NCI-H69 (cell line): ENCODE measurements at regions not wholly inside any gene's neighbourhood (a gene's known extent, or its start where the extent isn't known, plus 50 kb on each side); places are given as distances from the start of the nearest gene placed in this dataset.

Experiments
- DNase-seq: peaks from one replicate; lab custom pipeline; 2025; lab: John Stamatoyannopoulos, UW

DNA sequence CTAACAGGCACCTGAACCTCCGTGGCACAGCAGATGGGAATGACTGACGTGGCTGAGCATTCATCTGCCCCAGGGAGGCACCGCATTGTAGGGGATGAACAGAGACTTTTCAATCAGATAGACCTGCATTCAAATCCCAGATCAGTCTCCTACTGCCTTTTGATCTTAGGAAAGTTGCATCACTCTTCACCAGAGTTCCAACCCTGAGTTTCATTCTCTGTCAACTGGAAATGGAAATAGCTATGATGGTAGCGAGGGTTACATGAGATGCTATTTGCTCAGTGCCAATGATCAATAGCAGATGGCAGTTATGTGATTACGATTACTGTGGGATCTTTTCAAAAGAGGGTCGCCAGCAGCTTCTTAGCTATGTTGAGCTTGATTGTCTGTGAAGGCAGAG, 189.3 kb upstream of the RFC3 start:
- no peak for DNase-seq

DNA sequence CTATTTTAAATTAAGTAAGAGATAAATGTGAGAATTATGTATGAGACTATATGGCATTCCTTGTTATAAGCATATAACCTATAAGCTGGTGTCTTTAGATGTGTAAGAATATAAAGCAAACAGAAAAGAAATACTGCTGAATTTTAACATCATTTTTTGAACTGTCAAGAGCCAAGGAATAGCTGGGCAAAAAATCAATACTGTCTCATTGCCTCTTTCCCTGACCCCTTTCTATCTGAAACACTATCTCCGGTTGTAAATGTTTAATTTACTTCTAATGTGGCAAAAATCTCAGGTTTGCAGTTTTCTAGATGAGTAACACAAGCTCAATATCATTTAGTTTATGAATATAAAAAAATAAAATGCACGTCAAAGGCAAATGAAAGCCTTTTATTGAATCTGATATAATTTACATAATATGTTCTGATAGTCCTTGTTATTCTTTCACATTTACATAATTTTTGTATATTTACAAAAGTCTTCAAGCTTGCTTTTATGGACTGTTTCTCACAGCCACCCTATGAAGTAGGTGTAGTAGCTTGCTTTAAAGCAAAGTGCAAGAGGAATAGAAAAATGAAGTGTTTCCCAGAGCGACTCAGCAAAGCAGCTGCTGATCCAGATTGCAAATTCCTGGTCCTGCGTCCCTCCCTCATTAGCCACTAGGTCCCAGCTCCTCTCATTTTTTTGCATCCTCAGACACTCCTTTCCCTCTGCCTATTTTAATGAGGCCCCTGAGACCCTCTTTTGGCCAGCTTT, 188.2 kb upstream of the RFC3 start:
- DNase-seq, result no peak

GRCh38 chr13:33633701-33634545, 184.0 kb upstream of the RFC3 start:
- DNase-seq, result no peak

DNA sequence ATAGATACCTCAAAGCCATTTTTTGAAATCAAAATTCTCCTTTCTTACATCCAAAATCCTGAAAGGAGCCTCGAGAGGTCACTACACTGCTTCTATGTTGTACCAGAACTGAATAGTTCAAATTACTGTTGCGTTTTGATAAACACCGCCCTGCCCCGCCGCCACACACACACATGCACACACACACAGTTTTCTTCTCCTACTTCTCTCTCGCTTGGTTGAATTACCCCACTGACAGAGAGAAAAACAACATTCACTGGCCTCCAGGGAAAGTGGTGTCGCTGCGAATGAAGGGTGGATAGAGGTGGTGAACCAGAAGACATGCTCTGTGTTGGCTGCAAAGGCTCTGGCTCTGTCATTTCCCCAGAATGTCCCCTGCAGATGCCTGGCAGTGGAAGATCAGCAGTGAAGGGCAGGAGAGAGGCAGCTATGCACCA, 183.4 kb upstream of the RFC3 start:
- no peak for DNase-seq

DNA sequence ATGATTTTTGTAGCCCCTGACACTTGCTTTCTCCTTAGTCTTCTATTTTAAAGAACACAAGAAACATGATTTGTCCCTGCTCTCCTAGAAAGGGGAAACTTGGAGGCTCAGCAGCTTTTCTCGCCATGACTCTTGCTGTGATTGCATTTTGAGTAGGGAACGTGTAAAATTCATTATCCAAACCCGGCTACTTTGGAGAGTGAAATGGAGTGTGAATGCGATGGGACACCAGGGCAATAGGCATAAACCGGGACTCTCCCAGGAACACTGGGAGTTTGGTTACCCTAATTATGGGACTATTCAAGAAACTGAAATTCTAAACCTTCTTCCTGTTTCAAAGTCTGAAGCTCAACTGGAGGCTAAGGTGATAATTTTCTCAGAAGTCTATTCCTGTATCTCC, 181.7 kb upstream of the RFC3 start:
- DNase-seq, result peak; percentile 8

DNA sequence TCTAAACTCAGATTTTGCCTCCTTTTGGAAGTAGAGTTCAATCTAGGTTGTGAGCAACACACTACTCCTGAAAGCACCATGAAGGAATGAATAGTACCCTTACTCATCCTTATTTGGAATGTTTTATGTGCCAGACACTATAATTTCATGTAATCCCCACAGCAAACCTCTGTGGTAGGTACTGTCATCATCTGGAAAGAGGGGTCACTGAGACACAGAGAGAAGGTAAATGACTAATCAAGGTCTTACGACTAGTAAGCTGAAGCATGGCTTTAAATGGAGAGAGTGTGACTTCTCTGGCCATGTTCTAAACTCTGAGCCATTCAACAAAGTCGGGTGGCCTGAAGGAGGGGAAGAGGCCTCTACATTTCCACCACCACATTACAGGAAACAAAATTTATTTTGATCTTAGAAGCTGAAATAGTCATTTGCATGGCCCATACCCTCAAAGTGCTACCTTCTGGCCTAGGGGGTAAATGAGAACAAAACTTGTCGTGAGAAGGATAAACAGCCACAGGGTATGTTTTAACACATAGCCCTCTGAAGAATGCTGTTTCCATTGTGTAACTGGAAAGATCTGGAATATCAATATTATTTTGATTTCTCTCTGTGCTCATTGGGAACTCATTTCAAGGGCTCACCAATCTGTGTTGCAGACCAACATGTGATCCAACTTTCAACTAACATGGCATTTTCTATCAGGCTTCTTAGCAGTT, 180.8 kb upstream of the RFC3 start:
- DNase-seq, result no peak

DNA sequence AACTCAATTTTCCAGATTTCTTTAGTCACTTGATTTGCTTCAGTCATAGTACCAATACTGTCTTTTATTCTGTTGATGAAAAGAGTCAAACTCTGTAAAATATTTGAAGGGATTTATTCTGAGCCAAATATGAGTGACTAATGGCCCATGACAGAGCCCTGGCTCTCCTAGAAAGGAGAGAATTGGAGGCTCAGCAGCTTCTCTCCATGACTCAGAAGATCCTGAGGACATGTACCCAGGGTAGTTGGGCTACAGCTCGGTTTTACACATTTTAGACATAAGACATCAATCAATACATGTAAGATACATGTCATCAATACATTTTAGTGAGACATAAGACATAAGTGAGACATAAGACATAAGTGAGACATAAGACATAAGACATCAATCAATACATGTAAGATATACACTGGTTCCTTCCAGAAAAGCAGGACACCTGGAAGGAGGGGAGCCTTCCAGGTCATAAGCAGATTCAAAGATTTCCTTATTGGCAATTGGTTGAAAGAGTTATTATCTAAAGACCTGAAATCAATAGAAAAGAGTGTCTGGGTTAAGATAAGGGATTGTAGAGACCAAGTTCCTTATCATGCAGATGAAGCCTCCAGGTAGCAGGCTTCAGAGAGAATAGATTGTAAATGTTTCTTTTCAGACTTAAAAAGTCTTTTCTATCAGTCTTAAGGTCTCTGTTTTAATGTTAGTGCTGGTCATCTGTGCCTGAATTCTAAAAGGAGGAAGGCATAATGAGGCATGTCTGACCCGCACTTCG, 179.8 kb upstream of the RFC3 start:
- no peak for DNase-seq

DNA sequence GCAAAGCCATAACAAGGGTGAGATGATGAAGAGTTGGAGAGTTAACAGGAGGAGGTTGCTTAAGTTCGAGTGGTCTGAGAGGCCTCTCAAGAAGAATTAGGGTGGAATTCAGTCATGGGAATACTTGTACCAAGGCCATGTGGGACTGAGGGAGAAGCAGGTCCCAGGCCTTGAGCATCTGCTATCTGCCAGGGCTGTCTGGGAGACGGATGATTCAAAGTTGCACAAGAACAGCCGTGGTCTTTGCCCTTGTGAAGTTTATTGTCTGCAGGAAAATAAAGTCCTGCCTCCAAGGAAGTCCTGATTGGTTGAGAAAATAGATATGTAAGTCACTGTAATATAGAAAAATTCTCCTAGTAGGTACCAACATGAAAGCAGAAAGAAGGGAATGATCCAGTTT, 178.8 kb upstream of the RFC3 start:
- DNase-seq, result no peak

DNA sequence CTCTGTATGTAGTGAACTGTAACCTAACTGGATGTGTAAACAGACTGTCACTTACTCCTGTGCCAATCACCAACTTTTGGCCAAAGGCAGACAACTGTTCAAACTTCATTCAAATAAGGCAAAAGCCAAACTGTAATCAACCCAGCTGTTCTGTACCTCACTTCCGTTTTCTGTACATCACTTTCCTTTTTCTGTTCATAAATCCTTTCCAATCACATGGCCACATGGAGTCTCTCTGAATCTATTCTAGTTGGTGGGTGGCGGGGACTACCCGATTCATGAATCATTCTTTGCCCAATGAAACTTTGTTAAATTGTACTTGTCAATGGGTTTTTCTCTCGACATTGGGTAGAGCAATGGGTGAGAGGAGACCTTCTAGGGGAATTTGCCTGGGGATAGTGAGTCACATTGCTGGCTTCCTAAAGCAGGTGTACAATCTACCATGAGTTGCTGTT, 178.3 kb upstream of the RFC3 start:
- DNase-seq, result no peak

DNA sequence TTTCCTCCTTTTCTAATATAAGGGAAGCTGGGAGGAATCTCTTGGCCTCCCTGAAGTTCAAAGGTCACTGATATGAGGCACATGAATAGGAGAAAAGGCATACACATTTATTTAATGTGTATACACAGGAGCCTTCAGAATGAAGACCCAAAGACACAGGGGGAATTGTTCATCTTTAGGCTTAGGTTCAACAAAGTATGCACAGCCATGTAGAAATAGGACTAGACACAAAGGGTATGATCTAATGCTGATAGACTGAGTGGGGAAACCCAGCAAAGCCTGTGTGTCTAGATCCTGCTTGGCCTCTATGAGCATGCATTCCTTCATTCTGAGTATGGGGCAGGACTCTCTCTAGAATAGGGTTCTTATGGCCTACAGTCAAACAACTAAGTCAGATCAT, 177.1 kb upstream of the RFC3 start:
- no peak for DNase-seq

DNA sequence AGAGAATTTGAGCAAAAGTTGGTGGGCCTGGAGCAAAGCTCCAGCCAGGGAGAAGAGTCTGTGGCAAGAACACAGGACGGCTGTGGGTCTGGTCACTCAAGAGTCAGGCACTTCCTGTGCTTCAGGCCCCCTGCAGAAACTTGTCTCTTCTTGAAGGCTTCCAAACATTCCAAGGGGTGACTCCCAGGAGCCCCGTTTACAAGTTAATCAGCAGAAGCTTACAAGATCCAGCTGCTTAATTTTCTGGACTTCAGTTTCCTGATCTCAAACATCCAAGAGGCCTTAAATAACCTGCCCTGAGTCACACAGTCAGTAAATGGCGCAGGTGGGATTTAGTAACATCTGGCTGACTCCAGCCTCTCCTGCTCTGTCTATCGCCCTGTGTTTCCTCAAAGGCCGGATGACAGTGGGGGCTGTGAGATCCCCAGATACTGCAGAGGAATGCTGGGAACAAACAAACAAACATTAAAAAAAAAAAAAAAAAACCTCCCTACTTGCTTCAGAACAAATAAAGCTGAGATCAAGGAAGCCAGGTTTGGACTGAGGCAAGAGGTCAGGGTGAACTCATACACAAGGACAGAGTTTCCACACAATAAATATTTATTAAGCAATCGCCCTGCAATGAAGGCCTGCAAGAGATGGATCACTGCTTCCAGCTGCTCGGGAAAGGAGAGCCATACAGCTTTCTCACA, 175.4 kb upstream of the RFC3 start:
- DNase-seq, result no peak

DNA sequence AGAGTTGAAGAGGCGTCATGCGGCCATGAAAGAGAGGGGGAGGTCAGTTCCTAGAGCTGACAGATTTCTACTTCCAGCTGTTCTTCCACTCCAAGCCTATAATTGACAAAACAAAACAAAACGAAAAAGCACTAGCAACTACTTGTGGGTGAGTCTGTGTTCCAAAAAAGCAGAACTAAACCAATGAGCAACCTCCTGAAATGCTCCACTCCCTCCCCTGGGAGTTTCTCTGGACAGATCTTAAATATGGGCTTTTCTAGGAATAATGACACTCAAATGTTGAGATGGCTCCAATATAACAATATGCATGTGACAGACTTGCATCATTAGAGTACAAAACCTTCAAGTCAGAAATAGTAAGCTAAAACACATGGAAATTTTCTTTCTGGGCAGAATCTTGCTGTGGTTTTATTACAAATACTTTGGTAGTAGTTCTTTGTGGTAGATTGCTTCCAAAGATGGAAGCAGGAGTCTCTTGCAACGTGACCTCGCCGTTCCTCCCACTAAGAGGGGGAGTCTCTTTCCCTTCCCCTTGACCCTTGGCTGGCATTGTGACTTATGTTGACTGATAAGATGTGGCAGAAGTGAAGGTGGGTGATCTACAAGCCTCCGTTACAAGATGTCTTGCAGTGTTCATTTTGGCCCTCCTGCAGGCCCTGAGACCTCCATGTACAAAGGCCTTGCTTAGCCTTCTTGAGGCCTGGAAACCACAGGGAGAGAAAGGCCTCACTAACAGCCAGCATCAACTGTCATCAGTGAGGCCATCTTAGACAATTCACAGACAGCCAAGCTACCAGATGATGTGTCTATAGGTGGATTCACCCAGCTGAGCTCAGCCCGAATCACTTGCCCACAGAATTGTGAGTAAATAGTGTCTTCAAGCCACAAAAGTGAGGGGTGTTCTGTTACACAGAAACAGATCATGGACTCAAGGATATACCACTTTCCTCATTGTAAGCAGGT, 173.1 kb upstream of the RFC3 start:
- peak; percentile 37 for DNase-seq

- no peak for DNase-seq
Observed at GRCh38 chr13:33645591-33646554, 172.1 kb upstream of the RFC3 start.

GRCh38 chr13:33649212-33649878, 168.6 kb upstream of the RFC3 start:
- peak; percentile 39 for DNase-seq

DNA sequence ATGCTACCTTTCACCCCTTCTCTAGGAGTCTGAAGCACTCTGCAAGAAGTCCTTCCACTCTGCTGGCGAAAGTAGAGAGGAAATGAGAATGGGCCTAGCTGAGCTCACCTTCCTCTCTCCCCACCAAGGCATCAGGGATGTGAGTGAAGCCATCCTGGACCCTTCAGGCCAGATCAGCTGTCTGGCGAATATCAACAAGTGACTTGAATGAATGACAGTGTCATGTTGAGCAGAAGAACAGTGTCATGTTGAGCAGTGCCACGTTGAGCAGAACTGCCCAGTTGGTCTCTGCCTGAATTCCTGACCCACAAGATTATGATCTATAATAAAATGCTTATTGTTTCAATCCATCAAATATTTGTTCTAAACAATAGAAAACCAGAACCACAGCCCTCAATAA, 166.2 kb upstream of the RFC3 start:
- DNase-seq, result no peak

DNA sequence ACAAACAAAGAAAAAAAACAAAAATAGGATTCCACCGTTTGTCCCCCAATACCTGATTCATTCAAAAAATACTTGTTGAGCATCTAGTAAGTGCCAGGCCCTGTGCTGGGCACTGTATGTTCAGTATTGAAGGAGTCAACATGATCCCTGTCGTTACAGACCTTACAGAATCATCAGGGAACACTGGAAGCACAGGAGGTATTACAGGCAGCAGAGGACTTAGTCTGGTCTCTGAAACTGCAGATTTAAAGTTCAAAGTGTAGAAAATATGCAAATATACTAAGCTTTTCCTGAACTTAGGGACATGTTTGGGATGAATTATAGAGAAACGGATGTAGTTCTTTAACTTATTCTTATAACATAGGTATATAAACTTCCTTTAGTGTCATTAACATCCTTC, 160.7 kb upstream of the RFC3 start:
- no peak for DNase-seq

DNA sequence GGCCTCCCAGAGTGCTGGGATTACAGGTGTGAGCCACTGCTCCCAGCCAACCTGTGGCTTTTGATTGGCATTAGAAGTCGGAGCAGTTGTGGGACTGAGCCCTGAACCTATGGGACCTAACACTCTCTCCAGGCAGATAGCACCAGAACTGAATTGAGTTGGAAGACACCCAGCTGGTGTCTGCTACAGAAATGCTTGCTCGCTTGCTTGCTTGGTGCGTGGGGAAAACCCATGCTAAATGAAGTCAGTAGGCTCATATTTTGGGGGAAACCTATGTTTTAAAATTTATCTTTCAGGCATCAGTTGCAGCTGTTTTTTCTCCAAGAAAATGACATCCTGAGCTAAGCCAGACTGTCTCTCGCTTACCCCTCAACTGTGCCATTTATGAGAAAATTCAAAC, 158.5 kb upstream of the RFC3 start:
- DNase-seq, result no peak

DNA sequence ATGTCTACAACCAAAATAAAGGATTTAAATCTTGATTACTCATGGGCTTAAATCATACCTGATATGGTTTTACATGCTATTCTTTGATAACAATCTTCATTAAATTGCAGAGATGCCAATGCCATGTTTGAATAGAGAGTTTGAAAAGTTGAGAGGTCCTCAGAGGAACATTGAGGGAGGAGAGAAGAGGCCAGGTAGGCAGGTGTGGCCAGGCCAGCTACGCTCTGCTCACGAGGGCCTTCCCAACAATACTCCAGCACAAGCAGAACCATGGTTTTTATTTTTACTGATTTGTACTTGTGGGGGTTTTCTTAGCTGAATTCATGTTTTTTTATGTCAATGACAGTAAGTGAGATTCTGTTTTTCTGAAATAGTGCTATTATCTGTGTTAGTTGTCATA, 158.1 kb upstream of the RFC3 start:
- no peak for DNase-seq
